AG10803 (cell line): ENCODE measurements at regions not wholly inside any gene's neighbourhood (a gene's known extent, or its start where the extent isn't known, plus 50 kb on each side); places are given as distances from the start of the nearest gene placed in this dataset.

Experiments
- DNase-seq: peaks from one replicate; pipeline ENCODE4 v3.0.0; 2010; ENCODE audit warnings: low read depth
- H3K4me3 ChIP-seq: 2 replicates; pipeline ENCODE4 v1.5.1; 2011; ENCODE audit warnings: mild to moderate bottlenecking, low read length, control low read depth
- CTCF ChIP-seq: conservative IDR thresholded peaks from 2 replicates; pipeline ENCODE4 v1.5.1; 2011; ENCODE audit warnings: mild to moderate bottlenecking, low read length, control low read depth, inconsistent platforms

- DNase-seq: no peak
- H3K4me3 ChIP-seq: no peak overlapping the region
- no peak for TF ChIP-seq CTCF
Measured at GRCh38 chr17:77534137-77534536, 393.4 kb downstream of the SEC14L1 start.

GRCh38 chr17:77535435-77535834, 394.7 kb downstream of the SEC14L1 start:
- no peak for DNase-seq
- H3K4me3 ChIP-seq: no peak overlapping the region

GRCh38 chr17:77535892-77536291, 395.1 kb downstream of the SEC14L1 start:
- TF ChIP-seq CTCF: no peak
- no peak for DNase-seq
- no peak overlapping the region for H3K4me3 ChIP-seq

More at GRCh38 chr17:77535435-77535834, 394.7 kb downstream of the SEC14L1 start:
- no peak for TF ChIP-seq CTCF

- no peak overlapping the region for H3K4me3 ChIP-seq
- no peak for TF ChIP-seq CTCF
- no peak for DNase-seq
Measured at GRCh38 chr17:77537566-77537965, 396.8 kb downstream of the SEC14L1 start.

- no peak for TF ChIP-seq CTCF
- DNase-seq: no peak
- H3K4me3 ChIP-seq: no peak overlapping the region
Measured at GRCh38 chr17:77540531-77540930, 399.8 kb downstream of the SEC14L1 start.

- H3K4me3 ChIP-seq: no peak overlapping the region
- no peak for DNase-seq
- no peak for TF ChIP-seq CTCF
Measured at GRCh38 chr17:77540975-77541374, 400.2 kb downstream of the SEC14L1 start.

- TF ChIP-seq CTCF: no peak
- DNase-seq: no peak
- H3K4me3 ChIP-seq: no peak overlapping the region
Measured at GRCh38 chr17:77542011-77542410, 401.2 kb downstream of the SEC14L1 start.
